Retina (tissue), 1 donor: ENCODE measurements at regions not wholly inside any gene's neighbourhood (a gene's known extent, or its start where the extent isn't known, plus 50 kb on each side); places are given as distances from the start of the nearest gene placed in this dataset.

Experiments
- DNase-seq: peaks from one replicate; pipeline ENCODE4 v3.0.0-alpha.2; 2016

DNA sequence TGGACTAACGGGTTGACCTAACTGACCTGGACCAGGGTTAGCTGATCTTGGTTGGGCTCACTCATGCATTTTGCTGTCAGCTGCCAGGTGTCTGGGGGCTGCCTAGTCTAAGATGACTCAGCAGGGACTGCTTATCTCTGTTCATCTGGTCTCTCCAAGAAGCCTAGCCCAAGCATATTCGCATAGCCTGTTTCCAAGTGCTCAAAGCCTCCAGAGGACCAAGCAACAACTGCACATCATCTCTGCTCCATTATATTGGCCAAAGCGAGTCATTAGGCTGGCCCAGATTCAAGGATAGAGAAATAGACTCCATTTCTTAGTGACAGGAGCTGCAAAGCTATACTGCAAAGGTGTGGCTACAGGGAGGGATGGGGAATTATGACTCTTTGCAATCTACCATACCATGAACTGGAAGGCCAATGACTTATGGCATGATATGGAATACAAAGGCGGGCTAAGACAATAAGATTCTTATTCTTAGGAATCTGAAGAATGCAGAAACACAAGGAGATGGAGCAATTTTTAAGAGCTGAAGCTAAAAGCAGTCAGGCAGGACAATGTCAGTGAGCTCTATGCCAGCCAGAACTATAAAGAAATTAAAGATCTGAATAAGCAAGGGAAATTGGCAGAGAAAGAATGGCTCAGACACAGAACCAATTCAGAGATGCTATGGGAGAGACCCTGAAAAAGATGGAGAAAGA lies 194.6 kb upstream of the FSCB start:
- DNase-seq = no peak

DNA sequence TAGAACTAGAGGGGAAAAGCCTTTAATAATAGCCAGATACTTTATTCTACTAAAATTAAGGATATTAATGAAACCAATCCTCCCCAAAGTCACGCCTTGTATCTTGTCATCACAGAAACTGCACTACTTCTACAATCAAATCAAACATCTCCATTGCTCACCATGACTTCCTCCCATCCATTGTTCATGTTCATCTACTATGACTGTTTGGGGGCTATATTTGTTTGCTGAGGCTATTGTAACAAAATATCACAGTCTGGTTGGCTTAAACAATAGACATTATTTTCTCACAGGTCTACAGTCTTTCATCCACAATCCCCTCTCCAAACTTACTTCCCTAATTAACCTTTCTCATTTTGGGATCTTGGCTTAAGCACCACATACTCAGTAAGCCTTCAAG lies 193.6 kb upstream of the FSCB start:
- DNase-seq = no peak

DNA sequence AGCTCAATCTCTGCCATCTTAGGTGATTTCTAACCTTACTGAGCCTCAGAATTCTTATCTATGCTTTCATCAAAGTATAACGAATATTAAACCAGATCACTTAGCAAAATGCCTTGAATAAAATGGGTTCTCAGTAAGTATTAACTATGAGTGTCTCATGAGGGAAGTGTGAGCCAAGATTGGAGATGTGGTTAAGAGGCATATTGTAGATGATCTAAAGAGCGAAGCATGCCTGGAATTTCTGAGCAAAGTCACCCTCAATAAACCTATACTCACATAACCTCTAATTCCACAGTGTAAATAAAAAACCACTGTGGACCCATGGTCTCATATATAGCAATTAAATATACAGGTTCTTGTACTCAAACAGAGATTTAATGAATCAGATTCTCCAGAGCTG lies 193.1 kb upstream of the FSCB start:
- DNase-seq = no peak

DNA sequence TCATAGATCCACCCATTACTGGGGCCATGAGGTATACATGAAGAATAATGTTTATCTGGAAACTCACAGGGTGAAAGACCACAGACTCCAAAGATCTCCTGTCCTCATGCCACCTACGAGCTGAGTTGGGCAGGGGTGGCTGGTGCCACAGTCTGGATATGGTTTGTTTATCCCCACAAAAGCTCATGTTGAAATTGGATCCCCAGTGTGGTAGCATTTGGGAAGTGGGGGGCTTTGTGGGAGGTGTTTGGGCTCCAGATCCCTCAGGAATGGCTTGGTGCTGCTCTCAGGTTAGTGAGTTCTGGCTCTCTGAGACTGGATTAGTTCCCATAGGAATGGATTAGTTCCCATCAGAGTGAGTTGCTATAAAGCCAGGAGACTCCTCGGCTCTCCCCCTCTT lies 192.3 kb upstream of the FSCB start:
- DNase-seq = no peak

DNA sequence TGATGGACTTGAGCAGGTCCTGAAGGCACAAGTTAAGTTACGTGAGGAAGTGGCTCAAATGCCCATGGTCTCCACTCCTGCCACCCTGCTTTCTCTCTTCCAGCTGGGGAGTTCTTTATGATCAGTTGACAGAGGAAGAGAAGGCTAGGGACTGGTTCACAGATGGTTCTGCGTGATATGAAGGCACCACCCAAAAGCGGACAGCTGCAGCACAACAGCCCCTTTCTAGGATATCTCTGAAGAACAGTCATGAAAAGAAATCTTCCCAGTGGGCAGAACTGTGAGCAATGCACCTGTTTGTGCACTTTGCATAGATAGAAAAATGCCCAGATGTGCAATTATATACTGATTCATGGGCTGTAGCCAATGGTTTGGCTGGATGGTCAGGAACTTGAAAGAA lies 162.4 kb upstream of the FSCB start:
- no peak for DNase-seq

DNA sequence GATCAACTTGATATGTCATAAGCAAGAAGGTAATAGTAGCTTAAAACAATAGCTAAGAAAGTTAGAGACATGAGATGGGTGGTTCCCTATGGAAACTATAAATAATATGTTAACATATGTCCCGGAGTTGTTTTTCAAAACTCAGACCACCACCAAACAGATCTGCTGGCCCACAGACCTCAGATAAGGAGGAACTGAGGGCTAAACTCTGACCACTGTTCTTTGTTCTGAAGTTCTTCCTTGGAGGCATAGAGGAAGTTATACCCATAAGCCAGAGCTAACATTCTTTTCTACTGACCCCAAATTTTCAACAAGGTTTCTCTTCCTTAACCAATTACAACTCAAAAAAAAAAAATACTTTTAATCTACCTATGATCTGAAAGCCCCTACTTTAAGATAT lies 156.1 kb upstream of the FSCB start:
- DNase-seq = no peak

DNA sequence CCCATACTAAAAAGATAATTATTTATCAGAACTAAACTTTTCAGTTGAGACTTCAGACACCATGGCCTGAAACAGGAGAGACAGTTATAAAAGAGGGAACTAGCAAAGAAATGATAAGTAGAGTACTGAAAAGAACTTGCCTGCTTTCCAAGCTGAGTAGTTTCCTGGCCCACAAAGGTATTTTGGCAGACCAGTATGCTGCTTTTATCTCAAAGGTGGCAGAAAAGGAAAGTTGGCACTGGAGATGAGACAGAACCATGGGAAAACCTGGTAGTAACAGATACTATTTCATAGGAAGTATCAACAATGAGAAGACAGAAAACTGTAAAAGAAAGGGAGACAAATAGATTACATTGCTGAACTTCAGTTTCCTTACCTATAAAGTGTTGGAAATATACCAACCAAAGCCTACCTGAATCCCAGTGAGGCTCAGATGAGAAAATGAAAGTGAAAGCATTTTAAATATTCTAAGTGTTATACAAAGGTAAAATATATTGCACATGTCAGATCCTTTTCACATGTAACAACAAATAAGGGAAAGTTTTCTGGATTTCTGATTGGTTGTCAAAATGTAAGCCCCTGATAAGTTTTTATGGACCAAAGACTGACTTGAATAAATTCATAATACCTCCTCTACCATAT lies 155.3 kb upstream of the FSCB start:
- no peak for DNase-seq

DNA sequence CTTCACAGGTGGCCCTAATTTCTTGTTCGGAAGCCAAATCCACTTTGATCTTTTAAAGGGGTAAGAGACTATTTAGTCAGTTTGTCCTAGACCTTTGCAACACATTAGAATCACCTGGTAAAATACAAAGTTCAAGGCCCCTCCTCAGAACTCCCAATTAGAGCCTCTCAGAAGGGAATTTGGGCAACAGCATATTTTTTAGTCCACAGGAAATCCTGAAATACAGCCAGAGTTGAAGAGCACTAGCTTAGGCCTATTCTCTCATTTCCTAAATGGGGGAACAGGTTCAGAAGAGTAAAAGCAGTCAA lies 151.3 kb upstream of the FSCB start:
- DNase-seq = no peak

DNA sequence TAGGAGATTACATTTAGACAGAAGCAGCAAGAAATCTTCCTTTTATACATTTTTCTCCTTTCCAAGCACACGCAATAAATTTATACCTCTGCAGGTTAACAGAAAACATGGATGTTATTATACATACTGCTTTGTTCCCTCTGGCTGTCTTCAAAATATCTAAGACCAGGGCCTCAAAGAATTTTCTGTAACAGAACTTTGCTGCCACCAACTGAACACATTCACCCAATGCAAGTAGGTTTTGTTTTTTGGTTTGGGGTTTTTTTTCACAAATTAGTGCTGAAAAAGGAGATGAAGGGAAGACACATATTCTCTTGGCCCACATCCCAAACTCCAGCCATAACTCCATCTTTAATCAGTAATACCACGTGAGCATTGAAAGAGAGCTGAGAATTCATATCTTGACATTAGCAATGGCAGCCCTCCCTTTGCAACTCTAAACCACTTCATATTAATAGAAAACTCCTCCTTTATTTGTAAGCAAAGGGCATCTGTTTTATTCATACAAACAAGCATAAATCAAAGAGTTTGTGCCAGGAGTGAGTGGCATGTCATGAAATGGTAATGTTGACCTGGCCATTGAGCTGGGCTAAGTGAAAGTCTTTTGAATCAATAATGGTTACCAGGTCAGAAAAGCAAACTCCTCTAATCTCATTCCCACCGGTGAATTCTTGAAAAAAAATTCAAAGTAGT lies 150.8 kb upstream of the FSCB start:
- peak; percentile 48 for DNase-seq

DNA sequence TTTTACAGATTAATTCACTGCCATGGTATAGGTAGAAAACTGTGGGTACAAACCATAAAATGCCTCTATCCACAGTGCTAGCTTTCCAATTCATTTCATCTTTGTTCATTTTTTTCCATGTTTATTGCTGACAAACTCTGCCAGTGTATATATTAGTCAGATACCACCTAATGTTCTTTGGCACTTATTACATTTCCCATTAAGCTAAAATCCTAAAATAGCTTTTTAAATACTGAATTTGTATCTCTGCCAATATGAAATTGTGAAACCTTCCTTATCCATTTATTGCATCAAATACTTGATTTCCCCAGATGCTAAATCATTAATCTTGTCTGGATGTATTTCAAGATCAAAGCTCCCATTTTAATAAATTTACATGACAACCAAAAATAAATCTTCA lies 150.1 kb upstream of the FSCB start:
- no peak for DNase-seq

DNA sequence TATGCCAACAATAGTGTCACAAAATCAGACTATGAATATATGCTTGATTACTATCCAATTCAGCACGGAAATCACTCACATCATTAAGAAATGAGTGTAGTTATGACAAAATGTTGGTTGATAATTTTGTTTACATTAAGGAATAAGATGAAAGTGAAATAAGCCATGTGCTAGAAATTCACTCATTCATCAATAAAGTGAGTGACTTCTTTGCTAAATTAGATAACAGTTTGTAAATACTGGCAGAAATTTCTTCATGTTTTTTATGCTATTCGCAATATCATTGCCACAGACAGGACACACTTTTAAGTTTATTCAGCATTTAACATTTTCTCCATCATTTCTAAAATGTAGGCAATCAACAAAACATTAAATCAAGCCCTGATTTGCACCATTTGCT lies 147.5 kb upstream of the FSCB start:
- no peak for DNase-seq

DNA sequence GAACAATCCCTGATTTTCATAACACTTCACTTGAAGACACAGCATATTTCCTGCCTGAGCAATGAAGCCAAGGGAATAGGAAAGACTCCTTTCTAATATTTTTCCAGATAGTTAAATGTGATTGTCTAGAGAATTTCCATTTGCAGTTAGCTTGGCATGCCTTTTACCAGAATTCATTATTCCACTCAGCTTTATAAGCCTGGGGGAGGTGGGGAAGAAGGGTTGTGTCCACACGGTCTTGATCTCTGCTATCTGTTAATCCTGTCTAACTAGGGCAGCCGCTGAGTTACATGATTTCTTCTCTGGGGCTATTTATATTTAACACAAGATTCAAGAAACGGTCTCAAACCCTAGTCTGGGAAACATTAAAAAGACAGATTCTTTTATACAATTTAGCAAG lies 146.6 kb upstream of the FSCB start:
- DNase-seq = no peak

DNA sequence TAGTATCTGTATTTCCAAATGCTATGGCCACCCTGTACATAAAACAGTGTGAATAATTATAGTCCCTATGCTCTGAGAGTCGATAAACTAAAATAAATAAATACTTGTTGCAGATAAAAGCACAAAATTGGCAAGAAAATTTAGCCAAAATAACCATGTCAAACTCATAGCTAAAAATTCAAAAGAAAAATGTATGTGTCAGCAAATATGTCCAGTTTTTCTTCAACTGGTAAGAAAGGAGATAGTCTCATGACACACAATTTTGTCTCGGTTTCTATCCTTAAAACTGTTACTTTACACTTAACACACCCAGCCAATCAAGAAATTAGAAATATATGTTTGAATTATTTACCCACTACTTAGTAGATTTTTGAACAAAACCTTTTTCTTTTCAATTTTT lies 145.6 kb upstream of the FSCB start:
- DNase-seq = no peak

DNA sequence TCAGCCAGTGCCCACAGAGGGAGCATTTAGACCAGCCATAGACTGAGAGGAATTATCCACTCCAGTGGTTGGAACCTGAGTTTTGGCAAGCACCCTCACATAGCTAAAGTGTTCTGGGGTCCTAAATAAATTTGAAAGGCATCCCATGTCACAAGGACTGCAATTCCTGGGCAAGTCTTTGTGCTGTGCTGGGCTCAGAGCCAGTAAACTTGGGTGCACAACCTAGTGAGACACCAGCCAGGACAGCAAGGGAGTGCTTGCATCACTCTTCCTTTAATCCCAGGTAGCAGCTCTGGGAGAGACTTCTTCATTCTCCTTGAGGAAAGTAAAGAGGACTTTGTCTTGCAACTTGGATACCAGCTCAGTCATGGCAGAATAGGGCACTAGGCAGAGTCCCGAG lies 142.0 kb upstream of the FSCB start:
- no peak for DNase-seq

DNA sequence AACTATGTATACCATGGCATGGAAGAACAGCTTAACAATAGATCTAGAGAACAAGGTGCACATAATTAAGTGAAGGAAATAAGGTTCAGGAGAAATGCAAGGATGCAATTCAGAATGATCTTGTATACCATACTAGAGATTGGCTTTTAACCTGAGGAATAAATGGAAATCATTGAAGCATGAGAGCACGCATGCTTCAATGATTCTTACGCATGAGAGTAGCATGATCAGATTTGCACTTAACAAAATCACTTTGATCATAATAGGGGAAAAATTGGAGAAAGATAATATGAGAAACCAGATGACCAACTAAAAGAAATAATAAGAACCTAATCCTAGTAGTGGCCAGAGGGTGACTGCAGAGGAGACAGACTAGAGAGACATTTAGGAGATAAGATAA lies 133.3 kb upstream of the FSCB start:
- DNase-seq = peak; percentile 27

DNA sequence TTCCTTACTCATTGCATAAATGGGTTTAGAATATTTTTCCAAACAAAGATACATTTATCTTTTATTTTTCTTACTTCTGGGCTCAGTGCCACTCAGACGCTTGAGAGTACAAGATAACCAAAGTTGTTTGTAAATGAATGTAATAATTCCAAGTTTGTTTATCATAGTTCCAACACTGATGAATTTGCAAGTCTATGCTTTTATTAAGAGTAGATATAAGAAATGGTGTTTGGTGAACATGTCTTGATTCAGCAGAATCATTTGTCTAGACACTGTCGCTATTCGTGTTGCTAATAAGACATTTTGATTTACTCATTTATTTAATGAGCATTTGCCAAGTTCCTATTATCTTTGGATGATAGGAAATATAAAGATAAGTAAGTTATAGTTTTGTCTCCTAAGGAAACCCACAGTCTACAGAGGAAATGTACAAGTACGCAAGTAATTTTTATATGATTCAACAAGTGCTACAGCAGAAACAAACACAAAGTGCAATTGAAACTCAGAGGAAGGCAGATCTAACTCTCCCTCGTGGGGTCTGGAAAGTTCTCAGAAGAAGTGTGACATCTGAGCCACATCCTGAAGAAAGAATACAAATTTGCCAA lies 132.8 kb upstream of the FSCB start:
- no peak for DNase-seq

DNA sequence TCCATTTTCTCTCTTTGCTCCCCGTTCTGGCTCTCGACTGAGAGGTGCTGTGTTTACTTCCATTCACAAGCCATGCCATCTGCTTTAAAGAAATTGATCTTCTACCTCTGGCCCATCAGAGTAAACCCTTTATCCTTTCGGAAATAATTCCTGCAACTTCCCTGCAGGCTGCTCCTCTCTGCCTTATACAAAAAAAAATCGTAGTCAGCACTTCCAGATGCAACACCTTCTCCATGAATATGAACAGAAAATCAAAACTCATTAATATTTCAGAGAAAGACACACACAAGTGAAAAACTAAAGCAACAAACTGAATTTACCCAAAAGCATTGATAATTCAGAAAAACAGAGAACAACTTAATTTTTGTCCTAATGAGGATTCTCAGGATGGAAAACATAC lies 127.6 kb upstream of the FSCB start:
- no peak for DNase-seq

DNA sequence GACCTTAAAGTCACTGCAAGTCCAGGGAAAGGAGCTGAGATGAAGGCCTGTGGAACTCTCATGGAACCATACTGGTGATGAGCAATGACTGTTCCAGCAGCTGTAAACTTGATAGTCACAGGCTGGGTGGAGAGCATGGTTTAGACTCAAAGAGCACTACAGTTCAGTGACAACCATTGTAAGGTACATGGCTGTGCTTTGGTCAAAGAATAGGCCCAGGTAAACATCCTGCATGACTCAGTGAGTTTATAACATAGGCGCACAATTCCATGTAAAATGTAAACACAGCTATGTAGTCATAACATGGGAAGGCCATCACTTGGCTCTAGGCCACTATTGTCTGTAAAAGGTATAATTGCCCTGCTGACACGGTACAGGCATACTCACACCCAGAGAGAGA lies 119.3 kb upstream of the FSCB start:
- DNase-seq = no peak

DNA sequence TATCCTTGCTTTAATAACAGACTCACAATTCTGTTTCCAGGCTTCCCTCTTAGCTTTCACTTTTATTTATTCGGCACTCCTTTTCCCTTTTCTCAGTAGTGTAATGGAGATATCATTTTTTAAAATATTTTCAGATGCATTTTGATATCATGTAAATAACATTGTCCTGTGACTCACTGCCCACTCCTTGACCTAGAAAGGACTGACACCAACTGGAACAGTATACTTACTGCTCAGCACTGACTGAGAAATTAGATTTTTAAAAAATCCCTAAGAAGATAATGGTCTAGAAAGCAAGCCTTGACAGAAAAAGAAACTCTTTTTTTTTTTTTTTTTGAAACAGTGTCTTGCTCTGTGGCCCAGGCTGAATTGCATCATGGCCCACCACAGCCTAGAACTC lies 118.0 kb upstream of the FSCB start:
- DNase-seq = no peak

DNA sequence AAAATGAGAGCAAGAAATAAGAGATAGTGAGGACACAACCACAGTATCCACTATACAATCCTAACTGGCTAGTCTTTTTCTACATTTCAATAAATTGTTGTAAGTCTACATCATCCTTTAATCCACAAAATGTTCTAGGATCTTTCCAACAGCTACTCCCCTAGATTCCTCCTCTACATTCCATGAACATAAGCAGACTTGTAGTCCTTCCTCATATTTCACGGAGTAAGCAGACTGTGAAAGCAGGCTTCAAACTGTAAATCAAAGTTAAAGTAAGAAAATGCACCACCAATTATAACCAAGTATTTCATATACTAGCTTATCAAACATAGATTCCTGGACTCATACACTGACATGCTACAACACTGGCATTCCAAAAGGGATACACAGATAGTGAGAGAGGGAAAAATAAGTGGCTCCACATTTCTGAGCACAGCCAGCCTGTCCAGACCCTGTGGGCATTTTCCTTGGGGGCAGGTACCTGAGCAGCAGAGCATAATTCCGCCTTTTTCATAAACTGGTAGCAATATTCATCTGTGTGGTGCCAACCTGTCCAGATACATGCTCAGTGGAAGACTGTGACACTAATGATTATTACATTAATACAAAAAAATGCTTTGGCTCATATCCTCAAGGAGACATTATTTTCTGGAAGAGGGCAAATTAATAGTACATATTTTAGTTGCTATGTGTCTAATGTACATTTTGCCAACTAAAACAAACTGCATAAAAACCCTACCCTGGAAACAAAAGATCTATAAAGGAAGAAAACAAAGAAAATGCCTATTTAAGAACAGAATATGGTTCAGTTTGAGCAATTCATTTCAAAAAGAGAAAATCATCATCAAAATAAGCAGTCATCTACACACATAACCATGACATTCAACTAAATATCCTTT lies 113.3 kb upstream of the FSCB start:
- no peak for DNase-seq

DNA sequence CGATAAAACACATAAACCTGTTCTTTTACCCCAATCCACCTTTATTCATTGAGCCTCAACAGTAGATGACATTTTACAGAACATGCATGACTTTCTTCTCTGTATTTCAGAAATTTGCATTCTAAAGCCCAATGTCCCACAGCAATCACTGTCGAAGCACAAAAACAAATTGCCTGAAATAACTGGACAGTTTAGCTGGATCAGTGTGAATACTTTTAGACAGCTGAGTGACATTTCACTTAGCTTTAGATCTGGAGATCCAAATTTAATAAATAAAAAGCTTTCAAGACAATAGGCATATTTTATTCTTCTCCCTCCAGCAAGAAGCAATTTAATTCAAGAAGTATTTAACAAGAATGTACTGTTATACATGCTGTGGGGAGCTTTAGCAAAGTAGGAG lies 109.1 kb upstream of the FSCB start:
- DNase-seq = no peak

DNA sequence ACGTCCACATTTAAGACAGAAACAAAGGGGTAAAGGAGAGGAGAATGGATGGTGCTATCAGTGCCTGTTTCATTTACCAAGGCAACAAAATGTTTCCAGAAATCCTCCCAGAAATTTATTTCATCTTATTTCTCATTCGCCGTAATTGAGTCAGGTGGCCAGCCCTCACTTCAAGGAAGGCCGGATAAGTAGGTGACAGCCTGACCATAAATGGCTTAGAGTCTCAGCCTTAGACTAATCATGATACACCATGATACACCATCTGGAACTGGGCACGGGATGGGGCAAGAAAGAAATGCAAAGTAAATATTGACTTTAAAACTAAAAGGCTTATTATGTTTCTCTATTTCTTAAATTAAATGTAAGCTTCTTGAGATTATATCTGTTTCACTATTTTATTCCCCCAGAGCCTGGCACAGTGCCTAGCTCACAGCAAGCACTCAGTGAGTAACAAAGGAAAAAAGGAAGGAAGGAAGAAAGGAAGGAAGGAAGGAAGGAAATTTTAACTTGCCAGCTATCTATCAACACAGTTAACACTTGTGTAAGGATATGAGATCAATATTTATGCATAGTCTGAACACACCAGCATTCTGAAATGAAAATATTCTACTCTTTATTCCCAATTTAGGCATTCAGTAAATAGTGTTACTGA lies 106.1 kb upstream of the FSCB start:
- no peak for DNase-seq

DNA sequence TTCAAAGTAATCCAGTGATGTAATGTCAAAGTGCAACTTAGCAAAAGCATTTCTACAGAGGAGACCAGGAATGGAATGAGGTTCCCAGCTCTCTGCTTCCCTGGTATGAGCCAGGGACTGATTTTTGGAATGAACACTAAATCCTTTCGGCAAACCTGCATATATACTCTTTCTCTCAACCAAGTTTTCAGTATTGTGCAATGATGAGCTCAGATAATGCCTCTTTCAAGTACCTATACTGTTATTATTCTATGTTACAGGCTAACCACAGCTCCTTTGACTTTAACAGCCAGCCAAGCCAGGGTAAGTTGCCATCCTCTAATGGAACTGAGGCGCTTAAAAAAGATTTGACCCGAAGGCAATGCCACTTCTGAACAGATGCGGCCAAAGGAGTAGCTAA lies 104.9 kb upstream of the FSCB start:
- no peak for DNase-seq
